HG02870 (cell line): ENCODE measurements at regions not wholly inside any gene's neighbourhood (a gene's known extent, or its start where the extent isn't known, plus 50 kb on each side); places are given as distances from the start of the nearest gene placed in this dataset.

ENCODE experiments used
- ATAC-seq: cut with Tn5 transposase; IDR thresholded peaks from one replicate; pipeline ENCODE4 v1.9.1; 2021; ENCODE audit warnings: mild to moderate bottlenecking, moderate library complexity; ENCODE audit not compliant: unreplicated experiment

GRCh38 chr2:128467321-128467969 is 148.8 kb upstream of the HS6ST1 start:
- ATAC-seq, result no peak

GRCh38 chr2:128468186-128468920 is 149.7 kb upstream of the HS6ST1 start:
- ATAC-seq, result no peak

GRCh38 chr2:128469203-128469602 is 150.5 kb upstream of the HS6ST1 start:
- ATAC-seq, result no peak

- ATAC-seq, result no peak
Measured at GRCh38 chr2:128469875-128470274, 151.2 kb upstream of the HS6ST1 start.

- ATAC-seq, result peak; percentile 38
Measured at GRCh38 chr2:128472789-128473174, 154.1 kb upstream of the HS6ST1 start.

- peak; percentile 85 for ATAC-seq
Measured at GRCh38 chr2:128473175-128474035, 154.7 kb upstream of the HS6ST1 start.

- no peak for ATAC-seq
Measured at GRCh38 chr2:128474036-128474955, 155.6 kb upstream of the HS6ST1 start.

- ATAC-seq, result no peak
Measured at GRCh38 chr2:128474962-128475361, 156.3 kb upstream of the HS6ST1 start.

- ATAC-seq, result no peak
Measured at GRCh38 chr2:128475427-128476211, 157.0 kb upstream of the HS6ST1 start.

GRCh38 chr2:128477026-128477820 is 158.6 kb upstream of the HS6ST1 start:
- ATAC-seq, result no peak

- no peak for ATAC-seq
Measured at GRCh38 chr2:128477891-128478290, 159.2 kb upstream of the HS6ST1 start.

- no peak for ATAC-seq
Measured at GRCh38 chr2:128485761-128486639, 167.3 kb upstream of the HS6ST1 start.

GRCh38 chr2:128486640-128487375 is 168.1 kb upstream of the HS6ST1 start:
- no peak for ATAC-seq

- no peak for ATAC-seq
Measured at GRCh38 chr2:128487650-128488387, 169.2 kb upstream of the HS6ST1 start.

- ATAC-seq, result no peak
Measured at GRCh38 chr2:128488434-128488833, 169.8 kb upstream of the HS6ST1 start.

GRCh38 chr2:128489526-128490273 is 171.0 kb upstream of the HS6ST1 start:
- no peak for ATAC-seq
